ENCODE measurements at regions not wholly inside any gene's neighbourhood (a gene's known extent, or its start where the extent isn't known, plus 50 kb on each side); places are given as distances from the start of the nearest gene placed in this dataset.

GRCh38 chr1:20405051-20405754 is 80.8 kb downstream of the CAMK2N1 start:
- Histone ChIP-seq H3K36me3 (no peaks in the 10 kb centered on the region), H3K4me3 (no peak overlapping the region), H3K27me3 (no peaks in the 10 kb centered on the region), H3K4me1 (peaks cover 15% of the 10 kb centered on the region), H4K20me1 (0 out of 2 replicates have a peak, but pooled peaks cover 5% of the 10 kb centered on the region), H3K9me3 (no peaks in the 10 kb centered on the region), H3K27ac (no peak overlapping the region), H3K4me2 (peak overlapping the region; percentile 55; the same call in 1 of the 2 replicates), H3K9ac (no peak overlapping the region)
- no peak for TF ChIP-seq Cebpa-rat (IDR thresholded peaks at IDR 0.05)
